ENCODE measurements at regions not wholly inside any gene's neighbourhood (a gene's known extent, or its start where the extent isn't known, plus 50 kb on each side); places are given as distances from the start of the nearest gene placed in this dataset.
"Not testable (repeated sequence)": the region's sequence is repeated elsewhere in the genome, so short reads cannot be mapped to it uniquely, and the experiment has no call there.

DNA sequence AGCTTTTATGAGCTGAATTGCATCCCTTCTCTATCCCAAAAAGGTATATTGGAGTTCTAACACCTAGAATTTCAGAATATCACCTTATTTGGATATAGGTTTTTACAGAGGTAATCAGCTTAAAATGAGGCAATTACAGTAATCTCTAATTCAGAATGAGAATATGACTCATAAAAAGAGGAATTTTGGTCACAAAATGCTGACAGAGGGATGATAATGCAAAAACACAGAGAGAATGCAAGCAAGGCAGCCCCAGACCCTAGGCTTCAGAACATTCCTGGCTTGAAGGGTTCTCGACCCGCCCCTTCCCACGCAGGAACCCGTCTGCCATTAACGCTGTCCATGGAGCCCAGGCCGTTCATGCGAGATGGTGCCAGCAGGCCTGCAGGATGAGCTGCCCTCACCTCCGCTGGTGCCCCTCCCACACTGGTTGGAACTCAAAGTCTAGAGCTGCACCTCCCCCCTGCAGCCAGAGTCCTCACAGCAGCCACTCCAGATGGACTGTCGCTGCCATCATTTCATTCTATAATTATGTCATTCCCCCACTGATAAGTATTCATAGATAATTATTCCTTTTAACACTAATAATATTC lies 1173.4 kb upstream of the ACO1 start:
- peak; percentile 3 for DNase-seq

DNA sequence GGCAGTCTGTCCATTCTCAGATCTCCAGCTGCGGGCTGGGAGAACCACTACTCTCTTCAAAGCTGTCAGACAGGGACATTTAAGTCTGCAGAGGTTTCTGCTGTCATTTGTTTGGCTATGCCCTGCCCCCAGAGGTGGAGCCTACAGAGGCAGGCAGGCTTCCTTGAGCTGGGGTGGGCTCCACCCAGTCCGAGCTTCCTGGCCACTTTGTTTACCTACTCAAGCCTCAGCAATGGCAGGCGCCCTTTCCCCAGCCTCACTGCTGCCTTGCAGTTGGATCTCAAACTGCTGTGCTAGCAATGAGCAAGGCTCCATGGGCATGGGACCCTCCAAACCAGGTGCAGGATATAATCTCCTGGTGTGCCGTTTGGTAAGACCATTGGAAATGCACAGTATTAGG lies 1154.5 kb upstream of the ACO1 start:
- DNase-seq: not testable (repeated sequence)

DNA sequence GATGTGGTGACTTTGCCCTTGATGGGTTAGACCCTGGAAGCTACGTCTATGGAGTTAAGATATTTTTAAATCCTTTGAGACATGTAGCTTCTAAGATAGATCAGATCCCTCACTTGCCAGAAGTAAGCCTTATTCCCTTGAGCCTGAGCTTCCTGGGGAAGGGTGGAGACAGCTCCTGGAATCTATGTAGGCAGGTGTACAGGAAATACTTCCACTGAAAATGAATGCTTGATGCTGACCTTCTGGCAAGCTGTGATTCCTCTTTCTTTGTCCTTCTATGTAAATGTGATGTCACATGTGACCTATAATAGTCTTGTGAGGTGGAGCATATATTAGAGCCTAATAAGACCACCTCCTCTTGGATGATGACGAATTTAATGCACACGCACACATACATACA lies 1152.0 kb upstream of the ACO1 start:
- no peak for DNase-seq

DNA sequence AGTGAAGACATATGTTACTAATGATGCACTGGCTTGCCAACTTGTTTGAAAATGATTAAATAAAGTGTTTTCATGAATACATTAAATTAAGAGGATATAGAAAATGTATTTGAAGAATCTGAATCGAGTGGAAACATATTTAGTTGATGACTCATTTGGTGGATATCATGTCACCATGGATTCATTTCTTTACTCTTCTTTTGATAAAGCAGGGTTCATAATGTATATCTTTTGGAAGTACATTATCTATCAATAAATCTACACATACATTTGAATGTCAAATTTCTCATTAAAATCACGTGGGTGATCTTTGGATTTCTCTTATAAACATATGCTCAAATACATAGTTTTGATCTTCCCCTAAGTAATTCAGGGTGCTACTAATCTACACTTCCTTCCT lies 1148.1 kb upstream of the ACO1 start:
- no peak for DNase-seq

DNA sequence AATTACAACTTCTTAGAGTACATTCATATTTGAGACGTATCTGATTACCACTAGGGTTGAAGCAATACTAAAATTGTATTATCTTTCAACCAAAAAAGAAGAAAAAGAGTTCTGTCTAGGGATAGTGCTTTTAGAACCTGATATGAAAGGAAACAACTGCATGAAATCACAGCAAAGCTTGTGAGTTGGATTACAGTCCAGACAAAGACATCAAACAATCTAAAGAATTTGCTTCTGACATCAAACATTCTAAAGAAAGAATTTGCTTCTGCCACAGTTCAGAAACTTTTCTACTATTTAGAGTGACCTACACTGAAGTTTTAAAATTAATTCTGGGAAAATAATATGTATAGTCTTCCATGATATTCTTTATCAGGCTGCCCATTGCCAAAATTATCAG lies 1141.1 kb upstream of the ACO1 start:
- no peak for DNase-seq

DNA sequence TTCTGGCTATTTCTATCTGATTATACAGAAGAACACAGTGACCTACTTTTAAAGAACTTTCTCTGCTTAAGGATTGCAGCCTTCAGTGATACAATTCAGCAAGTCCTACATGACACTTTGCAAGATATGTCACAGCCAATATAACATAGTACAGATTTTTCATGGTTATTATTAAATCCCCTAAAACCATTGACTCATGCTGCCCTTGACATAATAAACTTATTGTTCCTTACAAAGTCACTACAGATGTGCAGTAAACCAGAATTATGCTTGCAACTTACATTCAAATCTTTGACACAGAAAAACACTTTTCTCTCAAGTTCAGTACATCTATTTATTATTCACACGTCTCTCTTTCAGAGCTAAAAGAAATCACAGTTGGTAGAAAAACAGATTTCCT lies 1136.3 kb upstream of the ACO1 start:
- DNase-seq: no peak

DNA sequence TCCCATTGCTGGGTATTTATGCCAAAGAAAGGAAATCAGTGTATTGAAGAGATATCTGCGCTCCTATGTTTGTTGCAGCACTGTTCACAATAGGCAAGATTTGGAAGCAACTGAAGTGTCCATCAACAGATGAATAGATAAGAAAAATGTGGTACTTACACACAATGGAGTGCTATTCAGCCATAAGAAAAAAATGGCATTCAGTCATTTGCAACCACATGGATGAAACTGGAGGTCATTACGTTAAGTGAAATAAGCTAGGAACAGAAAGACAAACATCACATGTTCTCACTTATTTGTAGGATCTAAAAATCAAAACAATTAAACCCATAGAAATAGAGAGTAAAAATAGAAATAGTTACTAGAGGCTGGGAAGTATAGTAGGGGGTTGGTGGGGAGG lies 1133.1 kb upstream of the ACO1 start:
- DNase-seq: no peak

DNA sequence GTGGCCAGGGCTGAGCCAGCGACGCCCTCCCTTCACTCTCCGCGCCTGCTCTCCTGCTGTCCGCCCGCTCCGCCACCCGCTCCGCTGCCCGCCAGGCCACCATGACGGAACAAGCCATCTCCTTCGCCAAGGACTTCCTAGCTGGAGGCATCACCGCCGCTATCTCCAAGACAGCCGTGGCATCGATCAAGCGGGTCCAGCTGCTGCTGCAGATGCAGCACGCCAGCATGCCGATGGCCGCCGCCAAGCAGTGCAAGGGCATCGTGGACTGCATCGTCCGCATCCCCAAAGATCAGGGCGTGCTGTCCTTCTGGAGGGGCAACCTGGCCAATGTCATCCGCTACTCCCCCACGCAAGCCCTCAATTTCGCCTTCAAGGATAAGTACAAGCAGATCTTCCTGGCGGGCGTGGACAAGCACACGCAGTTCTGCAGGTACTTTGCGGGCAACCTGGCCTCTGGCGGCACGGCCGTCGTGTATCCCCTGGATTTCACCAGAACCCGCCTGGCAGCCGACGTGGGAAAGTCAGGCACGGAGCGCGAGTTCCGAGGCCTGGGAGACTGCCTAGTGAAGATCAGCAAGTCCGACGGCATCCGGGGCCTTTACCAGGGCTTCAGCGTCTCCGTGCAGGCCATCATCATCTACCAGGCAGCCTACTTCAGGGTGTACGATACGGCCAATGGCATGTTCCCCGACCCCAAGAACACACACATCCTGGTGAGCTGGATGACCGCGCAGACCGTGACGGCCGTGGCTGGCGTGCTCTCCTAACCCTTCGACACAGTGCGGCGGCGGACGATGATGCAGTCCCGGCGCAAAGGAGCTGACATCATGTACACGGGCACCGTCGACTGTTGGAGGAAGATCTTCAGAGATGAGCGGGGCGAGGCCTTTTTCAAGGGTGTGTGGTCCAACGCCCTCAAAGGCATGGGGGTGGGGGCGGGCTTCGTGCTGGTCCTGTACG lies 1130.4 kb upstream of the ACO1 start:
- DNase-seq: no peak

DNA sequence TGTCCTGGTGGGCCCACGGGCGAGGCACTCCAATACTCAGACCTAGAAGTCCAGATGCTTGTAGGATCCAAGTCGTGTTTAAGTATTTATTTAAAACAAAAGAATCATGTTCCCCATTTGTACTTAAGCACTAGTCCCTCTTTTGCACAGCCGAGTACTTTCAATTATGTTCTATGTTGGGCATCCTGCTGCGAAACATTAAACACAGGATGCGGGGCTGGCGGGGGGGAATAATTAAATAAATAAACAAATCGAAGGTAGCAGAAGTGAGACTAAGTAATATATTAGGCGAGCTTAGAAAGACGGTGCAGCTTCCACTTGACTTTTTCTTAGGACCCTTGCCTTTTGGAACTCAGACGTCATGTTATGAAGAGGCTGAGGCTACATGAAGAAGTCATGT lies 1129.2 kb upstream of the ACO1 start:
- no peak for DNase-seq

DNA sequence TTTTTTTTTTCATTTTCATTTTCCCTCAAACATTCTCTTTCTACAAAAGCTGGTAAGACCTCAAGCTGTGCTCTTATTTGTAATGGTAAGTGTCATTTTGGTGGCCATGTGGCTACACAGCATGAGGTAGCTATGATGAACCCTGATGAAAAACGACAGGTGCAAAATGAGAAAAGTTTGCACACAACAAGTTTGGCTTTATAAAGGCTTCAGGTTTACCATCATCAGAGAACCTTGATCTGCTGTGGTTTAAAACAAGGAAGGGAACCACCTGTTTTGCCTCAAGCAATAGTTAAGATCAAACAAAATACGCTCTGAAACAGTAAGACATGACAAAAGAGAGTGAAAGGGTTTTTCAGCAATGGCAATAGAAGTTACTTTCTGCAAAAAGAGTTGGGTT lies 1124.6 kb upstream of the ACO1 start:
- peak; percentile 44 for DNase-seq

DNA sequence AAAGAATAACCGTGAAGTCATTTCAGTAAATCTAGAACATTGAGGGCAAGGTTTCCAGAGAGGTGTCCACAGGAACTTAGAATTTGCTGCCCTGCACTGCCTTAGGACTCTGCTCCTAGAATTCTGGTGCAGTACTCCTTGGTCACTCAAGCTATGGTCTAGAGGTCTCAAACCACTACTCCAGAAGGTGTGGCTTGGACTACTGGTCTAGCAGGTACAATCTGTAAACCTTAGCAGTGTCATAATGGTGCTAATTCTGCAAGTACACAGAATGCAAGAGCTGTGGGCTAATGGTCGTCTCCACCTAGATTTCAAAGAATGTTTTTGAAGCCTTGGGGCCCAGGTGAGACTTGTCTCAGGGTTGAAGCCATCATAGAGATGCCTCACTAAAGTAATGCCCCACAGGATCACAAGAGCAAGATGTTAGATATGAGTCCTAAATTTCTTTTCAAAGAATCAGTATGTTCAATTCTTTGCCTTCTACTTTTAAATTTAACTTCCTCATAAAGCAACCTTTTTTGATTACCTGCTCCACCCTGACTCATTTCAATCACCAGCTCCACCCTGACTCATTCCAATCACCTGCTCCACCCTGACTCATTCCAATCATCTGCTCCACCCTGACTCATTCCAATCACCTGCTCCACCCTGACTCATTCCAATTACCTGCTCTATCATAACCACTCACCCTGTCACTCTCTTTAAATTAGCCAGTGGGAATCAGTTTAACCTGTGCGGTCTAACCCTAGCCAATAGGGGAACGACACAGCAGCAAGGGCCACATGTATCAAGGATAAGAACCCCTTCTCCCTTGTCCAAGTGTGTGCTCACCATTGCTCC lies 1111.8 kb upstream of the ACO1 start:
- no peak for DNase-seq

DNA sequence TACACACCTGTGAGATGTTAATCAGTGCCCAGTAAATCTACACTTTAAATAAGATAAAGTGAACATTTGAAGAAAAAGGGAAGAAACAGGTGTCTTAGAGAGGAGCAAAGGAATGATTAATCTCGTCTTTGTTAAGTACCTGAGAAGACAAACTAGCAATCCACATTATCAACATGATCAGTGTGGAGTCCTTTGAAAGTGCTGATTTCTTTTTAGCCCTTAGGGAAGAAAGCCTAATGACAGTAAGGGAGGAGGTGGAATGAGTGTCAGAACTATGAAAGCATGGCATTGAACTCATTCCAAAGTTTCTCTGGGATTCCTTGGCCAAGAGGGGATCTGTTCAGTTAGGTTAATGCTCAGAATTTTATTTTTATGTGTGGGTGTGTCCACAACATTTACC lies 1109.0 kb upstream of the ACO1 start:
- DNase-seq: no peak

DNA sequence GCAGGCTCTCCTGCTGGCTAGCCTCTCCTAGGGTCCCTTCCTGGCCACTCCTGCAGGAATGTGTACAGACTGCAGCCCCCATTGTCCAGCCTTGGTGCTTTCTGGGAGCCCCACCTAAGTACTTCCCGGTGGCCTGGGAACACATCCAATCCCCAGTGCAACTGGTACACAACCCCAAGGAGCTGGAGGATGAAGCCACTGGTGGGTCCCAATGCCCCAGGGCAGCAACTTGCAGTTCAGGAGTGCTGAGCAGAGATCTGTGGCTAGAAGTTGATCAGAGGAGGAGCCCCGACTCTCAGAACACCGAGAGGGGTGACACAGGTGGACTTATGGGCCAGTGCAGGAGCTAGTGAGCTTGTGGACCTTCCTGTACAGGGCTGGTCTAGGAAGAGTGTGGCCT lies 1093.7 kb upstream of the ACO1 start:
- DNase-seq: no peak

DNA sequence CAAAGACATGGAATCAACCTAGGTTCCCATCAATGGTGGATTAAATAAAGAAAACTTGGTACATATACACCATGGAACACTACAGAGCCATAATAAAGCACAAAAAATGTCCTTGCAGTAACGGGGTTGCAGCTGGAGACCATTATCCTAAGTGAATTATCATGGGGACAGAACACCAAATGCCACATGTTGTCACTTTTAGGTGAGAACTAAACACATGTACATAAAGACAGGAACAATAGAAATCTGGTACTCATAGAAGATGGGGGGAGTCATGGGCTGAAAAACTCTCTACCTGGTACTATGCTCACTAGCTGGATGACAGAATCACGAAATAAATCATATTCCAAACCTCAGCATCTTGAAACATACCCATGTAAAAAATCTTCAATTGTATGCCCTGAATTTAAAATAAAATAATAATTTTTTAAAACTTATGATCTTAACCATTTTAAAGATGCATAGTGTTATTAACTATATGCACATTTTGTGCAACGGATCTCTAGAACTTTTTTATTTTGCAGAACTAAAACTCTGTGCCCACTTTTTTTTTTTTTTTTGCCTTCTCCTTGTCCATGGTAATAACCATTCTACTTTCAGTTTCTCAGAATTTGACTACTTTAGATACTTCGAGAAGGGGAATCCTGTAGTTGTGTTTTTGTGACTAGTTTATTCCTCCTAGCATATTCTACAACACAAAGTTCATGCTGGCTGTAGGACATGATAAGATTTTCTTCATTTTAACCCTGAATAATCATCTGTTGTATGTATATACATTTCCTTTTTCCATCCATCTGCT lies 1081.6 kb upstream of the ACO1 start:
- DNase-seq: no peak

DNA sequence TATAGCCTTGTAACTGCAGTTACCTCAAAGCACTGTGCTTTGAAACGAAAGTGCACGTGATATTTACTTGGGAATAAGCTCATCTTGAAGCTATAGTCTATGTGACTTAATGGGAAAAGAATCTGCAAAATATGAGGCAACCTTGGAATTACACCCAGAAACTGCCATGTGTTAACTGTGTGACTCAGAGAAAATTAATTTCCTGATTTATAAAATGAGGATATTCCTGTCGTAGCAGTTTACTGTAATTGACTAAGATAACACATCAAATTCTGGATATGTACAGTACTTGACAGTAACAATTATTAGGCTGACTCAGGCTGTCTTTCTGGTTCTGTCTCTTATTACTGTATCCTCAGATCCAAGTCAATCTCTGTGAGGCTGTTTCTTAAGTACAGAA lies 1079.9 kb upstream of the ACO1 start:
- DNase-seq: no peak

DNA sequence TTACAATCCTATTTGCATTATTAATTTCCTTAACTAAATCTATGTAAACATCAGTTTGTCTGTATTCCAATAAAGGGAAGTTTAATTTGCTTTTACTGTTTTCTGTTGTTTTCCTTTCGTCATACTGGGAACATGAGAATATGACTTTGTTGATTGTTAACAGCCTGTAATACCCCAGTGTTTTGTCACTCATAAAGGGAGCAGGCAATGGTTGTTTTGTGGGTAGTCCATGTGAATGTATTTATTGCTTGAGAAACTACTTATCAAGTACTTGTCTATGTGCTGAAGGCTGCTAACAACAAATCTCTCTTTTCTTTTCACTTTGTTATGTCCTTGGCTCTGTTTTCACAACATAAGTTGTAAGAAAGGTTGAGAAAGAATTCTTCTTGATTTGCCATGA lies 1070.2 kb upstream of the ACO1 start:
- no peak for DNase-seq

DNA sequence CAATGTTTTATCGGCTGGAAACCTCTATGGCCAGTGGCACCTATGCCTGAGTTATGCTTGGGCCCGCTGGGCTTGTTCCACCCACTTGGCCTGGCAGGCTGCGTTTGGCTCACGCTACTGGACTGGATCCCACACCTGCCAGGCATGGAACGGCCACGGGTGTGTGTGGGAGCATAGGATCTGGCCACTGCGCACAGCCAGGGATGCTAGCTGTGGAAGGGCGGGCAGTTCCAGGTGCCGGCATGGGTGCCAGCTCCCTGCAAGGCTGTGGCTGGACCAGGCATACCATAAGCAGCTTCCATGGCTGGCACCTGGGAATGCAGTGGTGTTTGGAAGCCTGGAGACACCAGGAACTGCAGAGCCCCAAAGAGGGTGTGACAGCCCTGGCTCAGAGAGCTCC lies 1063.9 kb upstream of the ACO1 start:
- DNase-seq: no peak

DNA sequence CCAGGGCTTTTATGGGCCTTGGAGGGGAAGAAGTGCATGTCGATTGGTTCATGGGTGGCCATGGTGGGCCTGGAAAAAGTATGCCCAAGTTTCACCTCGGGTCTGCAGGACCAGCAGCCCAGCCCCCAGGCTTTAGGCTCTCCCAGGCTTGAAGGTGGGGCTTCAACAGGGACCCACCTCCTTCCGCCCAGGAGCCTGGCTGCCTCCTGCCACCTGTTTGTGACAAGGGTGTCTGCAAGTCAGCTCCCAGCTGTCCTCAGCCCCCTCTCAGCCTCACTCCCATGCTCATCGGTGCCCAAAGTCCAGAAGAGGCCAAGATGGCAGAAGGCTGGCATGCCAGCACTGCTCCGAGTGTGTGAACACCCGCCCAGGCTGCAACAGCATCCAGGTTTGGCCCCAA lies 1063.2 kb upstream of the ACO1 start:
- no peak for DNase-seq

DNA sequence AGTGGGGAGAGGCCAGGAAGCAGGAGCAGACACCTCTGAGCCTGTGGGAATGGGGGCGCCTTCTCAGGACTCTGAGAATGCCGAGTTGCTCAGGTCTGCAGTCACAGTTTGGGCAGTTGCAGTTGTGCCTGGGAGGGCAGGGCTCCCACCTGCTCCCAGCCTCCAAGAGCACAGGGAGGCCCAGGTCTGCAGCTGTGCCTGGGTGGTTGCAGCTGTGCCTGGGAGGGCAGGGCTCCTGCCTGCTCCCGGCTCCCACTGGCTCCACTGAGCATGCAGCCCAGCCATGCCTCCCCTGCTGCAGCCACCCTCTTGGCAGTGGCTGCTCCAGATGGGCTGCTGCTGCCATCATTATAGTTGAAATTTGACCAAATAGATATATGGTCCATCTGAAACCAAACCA lies 1062.8 kb upstream of the ACO1 start:
- no peak for DNase-seq

DNA sequence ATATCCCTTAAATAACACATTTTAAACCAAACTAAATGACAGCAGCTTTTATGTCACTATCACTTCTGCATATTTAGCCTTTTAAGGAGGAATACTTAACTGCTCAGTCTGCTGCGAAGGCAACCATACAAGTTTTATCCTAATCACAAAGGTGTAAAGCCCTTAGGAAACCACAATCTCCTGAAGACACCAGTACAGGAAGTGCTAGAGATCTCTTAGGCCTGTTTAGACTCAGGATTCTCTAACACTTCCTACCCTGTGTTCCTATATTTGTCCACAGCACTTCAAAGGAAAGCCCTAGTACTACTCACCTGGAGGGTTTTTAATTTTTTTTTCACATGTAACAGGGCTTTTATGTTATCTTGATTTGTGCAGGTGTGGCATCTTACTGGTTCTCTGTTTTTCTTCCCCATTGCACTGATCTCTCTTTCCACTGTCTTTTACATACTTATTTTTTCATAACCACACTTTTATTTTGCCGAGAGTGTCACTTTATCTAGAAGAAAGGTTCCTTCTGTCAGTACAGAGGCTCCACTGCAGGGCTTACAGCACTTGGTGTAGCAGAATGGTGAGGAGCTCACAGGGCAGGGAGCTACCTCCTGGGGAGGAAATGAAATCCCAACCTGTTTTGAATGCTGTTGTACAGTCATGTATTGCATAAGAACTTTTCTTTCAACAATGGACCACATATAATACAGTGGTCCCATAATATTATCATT lies 1060.6 kb upstream of the ACO1 start:
- peak; percentile 31 for DNase-seq

DNA sequence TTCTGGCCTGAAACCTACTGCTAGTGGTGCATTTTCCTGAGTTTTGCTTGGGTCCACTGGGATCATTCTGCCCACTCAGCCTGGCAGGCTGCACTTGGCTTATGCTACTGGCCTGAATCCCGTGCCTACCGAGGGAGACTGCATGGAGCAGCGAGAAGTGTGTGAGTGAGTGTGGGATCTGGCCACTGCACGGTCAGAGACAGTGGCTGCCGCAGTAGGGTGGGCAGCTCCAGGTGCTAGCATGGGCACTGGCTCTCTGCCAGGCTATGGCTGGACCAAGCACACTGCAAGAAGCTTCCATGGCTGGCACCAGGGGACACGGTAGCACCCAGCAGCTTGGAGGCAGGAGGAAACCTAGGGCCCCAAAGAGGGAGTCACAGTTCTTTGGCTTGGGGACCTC lies 1058.7 kb upstream of the ACO1 start:
- no peak for DNase-seq

DNA sequence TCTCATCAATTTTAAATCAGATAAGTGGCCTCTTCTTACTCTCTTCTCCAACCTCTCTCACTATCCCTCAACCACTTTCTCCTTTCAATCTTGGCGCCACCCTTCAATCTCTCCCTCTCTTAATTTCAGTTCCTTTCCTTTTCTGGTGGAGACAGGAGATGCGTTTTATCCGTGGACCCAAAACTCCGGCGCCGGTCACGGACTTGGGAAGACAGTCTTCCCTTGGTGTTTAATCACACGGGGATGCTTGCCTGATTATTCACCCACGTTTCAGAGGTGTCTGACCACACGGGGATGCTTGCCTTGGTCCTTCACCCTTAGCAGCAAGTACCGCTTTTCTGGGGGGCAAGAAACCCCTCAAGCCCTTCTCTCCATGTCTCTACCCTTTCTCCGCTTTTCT lies 1057.6 kb upstream of the ACO1 start:
- DNase-seq: not testable (repeated sequence)
